ENCODE measurements at regions not wholly inside any gene's neighbourhood (a gene's known extent, or its start where the extent isn't known, plus 50 kb on each side); places are given as distances from the start of the nearest gene placed in this dataset.

DNA sequence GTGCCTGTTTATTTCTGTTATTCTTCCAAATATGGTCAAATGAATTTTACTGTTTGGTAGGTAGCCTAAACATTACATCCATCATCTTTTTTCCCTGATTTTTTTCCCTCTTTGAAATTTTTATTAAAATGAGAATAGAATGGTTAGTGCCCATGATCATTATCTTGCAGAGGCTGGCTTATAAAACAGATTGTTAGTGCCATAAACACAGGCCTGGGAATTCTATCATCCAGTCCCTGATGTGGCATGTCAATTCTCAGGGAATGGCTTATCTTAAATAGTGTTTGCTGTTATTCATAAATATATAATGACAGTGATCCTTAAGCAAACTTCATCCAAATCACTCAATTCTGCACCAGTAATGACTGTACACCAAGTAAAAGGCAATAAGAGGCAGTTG lies 207.3 kb downstream of the TUSC7 start:
- H3K27ac ChIP-seq (ENCODE audit: low read depth, low read length): no peak overlapping the region
- H3K27me3 ChIP-seq (ENCODE audit: control insufficient read depth in 5 of 5, insufficient read depth in 4 of 5, low read length in 5 of 5): no peaks in the 10 kb centered on the region
- H3K4me1 ChIP-seq (ENCODE audit: control insufficient read depth in 5 of 5, insufficient read depth in 5 of 5, low read length in 5 of 5): no peaks in the 10 kb centered on the region
- no peak overlapping the region for H3K4me3 ChIP-seq (ENCODE audit: low read depth in 1 of 5, low read length in 5 of 5)
- no peak overlapping the region for H3K9ac ChIP-seq (ENCODE audit: low read length in 5 of 5)
- no peaks in the 10 kb centered on the region for H3K36me3 ChIP-seq (ENCODE audit: control insufficient read depth in 5 of 5, insufficient read depth in 5 of 5, low read length in 5 of 5)
- H3K9me3 ChIP-seq (ENCODE audit: control insufficient read depth in 5 of 5, low read length in 5 of 5): no peaks in the 10 kb centered on the region

DNA sequence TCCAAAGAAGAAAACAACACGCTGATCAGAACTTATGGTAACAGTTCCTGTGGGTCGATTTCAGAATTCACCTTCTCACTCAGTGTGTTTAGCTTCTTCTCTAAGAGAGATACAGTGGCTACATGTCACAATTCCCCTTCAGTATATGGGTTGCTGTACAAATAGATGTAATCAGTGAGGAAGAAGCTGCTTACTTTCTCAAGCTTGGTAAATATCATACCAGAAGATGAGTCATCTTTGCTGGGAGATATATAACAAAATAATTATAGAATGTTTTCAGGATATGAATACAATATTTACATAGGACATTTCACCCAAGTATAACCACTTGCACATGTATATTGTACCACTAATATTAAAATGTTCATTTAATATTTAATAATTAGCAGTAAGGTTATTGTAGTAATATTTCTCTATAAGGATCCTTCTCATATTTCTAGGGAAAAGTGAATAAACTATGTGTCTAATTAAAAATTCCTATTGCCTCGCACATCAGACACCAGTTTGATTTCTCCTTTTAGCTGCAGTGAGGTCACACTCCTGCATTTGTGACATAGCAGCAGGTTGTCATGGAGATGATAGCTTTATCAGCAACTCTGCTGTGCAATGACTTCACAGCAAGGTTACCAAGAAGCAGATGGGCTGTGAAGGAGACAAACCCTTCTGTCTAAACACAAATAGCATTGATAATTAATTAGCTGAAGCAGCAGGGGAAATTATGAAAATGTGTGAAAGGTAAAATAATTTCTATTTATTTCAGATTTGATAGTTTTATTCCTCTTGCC lies 211.4 kb downstream of the TUSC7 start:
- H3K9me3 ChIP-seq (ENCODE audit: control insufficient read depth in 5 of 5, low read length in 5 of 5): peaks cover 0 to 3% (median 0%) of the 10 kb centered on the region in 5 donors
- no peak overlapping the region for H3K4me3 ChIP-seq (ENCODE audit: low read depth in 1 of 5, low read length in 5 of 5)
- no peak overlapping the region for H3K27ac ChIP-seq (ENCODE audit: low read depth, low read length)
- no peaks in the 10 kb centered on the region for H3K4me1 ChIP-seq (ENCODE audit: control insufficient read depth in 5 of 5, insufficient read depth in 5 of 5, low read length in 5 of 5)
- no peak overlapping the region for H3K9ac ChIP-seq (ENCODE audit: low read length in 5 of 5)
- no peaks in the 10 kb centered on the region for H3K36me3 ChIP-seq (ENCODE audit: control insufficient read depth in 5 of 5, insufficient read depth in 5 of 5, low read length in 5 of 5)
- no peaks in the 10 kb centered on the region for H3K27me3 ChIP-seq (ENCODE audit: control insufficient read depth in 5 of 5, insufficient read depth in 4 of 5, low read length in 5 of 5)

DNA sequence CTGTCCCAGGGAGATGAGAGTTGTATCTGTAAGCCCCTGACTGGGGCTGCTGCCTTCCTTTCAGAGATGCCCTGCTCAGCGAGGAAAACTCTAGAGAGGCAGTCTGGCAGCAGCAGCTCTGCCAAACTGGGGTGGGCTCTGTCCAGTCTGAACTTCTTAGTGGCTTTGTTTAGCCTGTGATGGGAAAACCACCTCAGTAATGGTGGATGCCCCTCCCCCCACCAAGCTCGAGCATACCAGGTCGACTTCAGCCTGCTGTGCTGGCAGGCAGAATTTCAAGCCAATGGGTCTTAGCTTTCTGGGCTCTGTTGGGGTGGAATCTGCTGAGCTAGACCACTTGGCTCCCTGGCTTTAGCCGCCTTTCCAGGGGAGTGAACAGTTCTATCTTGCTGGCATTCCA lies 218.3 kb downstream of the TUSC7 start:
- H3K9me3 ChIP-seq (ENCODE audit: control insufficient read depth in 5 of 5, low read length in 5 of 5): peaks cover 0 to 3% (median 0%) of the 10 kb centered on the region in 5 donors
- H3K27me3 ChIP-seq (ENCODE audit: control insufficient read depth in 5 of 5, insufficient read depth in 4 of 5, low read length in 5 of 5): no peaks in the 10 kb centered on the region
- no peak overlapping the region for H3K27ac ChIP-seq (ENCODE audit: low read depth, low read length)
- no peak overlapping the region for H3K4me3 ChIP-seq (ENCODE audit: low read depth in 1 of 5, low read length in 5 of 5)
- no peak overlapping the region for H3K9ac ChIP-seq (ENCODE audit: low read length in 5 of 5)
- H3K36me3 ChIP-seq (ENCODE audit: control insufficient read depth in 5 of 5, insufficient read depth in 5 of 5, low read length in 5 of 5): no peaks in the 10 kb centered on the region
- H3K4me1 ChIP-seq (ENCODE audit: control insufficient read depth in 5 of 5, insufficient read depth in 5 of 5, low read length in 5 of 5): no peaks in the 10 kb centered on the region

DNA sequence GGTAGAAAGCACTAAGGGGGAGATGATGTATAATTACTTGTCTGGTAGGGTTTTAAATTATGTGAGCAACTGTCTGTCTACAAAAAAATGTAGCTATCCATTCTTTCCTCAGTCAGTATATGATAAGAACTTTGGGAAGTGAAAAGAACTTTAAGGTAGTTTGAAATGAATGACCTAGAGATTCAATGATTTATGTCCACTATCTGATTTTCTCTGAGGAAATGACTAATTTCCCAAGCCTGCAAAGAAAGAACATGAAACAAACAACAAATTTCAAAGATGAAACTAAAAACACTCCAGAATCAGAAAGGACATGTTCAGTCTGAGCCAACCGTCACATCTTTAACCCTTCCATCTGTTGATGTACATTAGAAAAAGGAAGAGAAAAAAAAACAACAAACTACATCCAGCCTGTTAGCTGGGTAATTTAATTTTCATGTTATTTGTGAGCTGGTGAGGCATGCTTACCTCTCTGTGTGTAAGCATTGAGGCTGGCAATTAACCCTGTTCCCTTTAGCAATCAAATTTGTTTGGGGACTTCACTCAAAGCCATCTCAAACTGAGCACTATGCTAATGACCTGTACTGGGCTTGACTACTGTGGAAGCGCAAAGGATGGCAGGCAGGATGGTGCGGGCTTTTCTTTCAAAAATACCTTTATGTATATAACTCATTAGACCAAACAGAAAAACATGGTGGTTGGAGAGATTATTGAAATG lies 220.1 kb downstream of the TUSC7 start:
- Histone ChIP-seq H3K4me1 (ENCODE audit: control insufficient read depth in 5 of 5, insufficient read depth in 5 of 5, low read length in 5 of 5) (no peaks in the 10 kb centered on the region), H3K9ac (ENCODE audit: low read length in 5 of 5) (no peak overlapping the region), H3K27me3 (ENCODE audit: control insufficient read depth in 5 of 5, insufficient read depth in 4 of 5, low read length in 5 of 5) (no peaks in the 10 kb centered on the region), H3K27ac (ENCODE audit: low read depth, low read length) (no peak overlapping the region), H3K9me3 (ENCODE audit: control insufficient read depth in 5 of 5, low read length in 5 of 5) (peaks cover 0 to 3% (median 0%) of the 10 kb centered on the region in 5 donors), H3K36me3 (ENCODE audit: control insufficient read depth in 5 of 5, insufficient read depth in 5 of 5, low read length in 5 of 5) (no peaks in the 10 kb centered on the region), H3K4me3 (ENCODE audit: low read depth in 1 of 5, low read length in 5 of 5) (no peak overlapping the region)

DNA sequence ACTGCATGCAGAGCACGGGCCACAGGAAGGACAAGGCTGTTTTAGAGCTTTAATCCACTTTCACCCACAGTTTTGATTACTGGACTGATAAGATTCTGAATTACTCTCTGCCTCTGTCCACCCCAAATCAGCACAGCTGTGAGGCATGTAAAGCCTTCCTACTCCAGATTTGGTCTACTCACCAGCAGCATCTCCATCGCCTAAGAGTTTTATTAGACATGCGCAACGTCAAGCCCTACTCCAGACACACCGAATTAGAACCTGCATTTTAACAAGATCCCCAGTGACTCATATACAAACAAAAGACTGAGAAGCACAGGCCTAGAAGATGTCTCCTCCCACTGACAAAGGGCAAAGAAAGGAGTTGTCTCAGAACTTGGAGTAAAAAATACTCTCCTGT lies 221.2 kb downstream of the TUSC7 start:
- Histone ChIP-seq H3K36me3 (ENCODE audit: control insufficient read depth in 5 of 5, insufficient read depth in 5 of 5, low read length in 5 of 5) (no peaks in the 10 kb centered on the region), H3K4me3 (ENCODE audit: low read depth in 1 of 5, low read length in 5 of 5) (no peak overlapping the region), H3K27ac (ENCODE audit: low read depth, low read length) (no peak overlapping the region), H3K9ac (ENCODE audit: low read length in 5 of 5) (no peak overlapping the region), H3K27me3 (ENCODE audit: control insufficient read depth in 5 of 5, insufficient read depth in 4 of 5, low read length in 5 of 5) (no peaks in the 10 kb centered on the region), H3K9me3 (ENCODE audit: control insufficient read depth in 5 of 5, low read length in 5 of 5) (no peaks in the 10 kb centered on the region), H3K4me1 (ENCODE audit: control insufficient read depth in 5 of 5, insufficient read depth in 5 of 5, low read length in 5 of 5) (no peaks in the 10 kb centered on the region)

DNA sequence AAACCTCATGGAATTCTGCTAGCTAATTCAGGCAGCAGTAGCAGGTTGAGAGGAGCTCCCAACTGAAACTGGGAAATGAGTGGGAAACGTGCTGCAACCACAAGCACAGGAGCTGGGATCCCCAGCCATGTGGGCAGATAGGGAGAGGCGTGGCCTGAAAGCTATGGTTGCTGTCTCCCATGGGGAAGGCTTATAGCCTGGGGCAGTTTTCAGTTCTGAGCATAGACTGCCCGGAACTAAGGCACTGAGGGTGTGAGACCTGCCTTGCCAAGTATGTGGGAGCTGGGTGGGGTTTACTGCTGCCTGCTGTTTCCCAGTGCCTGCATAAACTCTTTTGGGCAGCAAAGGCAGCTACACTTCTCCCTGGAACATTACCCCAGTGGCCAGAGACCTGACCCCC lies 229.5 kb downstream of the TUSC7 start:
- Histone ChIP-seq H3K4me3 (ENCODE audit: low read depth in 1 of 5, low read length in 5 of 5) (no peak overlapping the region), H3K27me3 (ENCODE audit: control insufficient read depth in 5 of 5, insufficient read depth in 4 of 5, low read length in 5 of 5) (no peaks in the 10 kb centered on the region), H3K9ac (ENCODE audit: low read length in 5 of 5) (no peak overlapping the region), H3K27ac (ENCODE audit: low read depth, low read length) (no peak overlapping the region), H3K9me3 (ENCODE audit: control insufficient read depth in 5 of 5, low read length in 5 of 5) (peaks cover 0 to 13% (median 5%) of the 10 kb centered on the region in 5 donors), H3K4me1 (ENCODE audit: control insufficient read depth in 5 of 5, insufficient read depth in 5 of 5, low read length in 5 of 5) (no peaks in the 10 kb centered on the region), H3K36me3 (ENCODE audit: control insufficient read depth in 5 of 5, insufficient read depth in 5 of 5, low read length in 5 of 5) (no peaks in the 10 kb centered on the region)

DNA sequence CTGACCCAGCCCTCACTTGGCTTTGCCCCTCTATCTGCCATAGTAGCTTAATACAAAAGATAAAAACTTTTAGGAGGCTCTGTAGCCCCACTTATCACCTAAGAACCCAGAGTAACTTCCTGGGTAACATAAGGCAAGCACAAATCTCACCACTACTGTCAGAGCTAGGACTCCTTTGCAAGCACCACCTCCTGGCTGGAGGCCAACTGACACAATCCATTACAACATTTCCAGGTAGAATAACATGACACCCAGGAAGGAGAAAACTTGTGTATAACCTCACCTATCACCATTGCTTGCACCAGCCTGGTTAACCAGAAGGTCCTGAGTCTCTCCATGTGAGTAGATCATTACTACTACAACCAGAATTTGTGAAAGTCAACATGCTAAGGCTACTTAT lies 230.0 kb downstream of the TUSC7 start:
- Histone ChIP-seq H3K27ac (ENCODE audit: low read depth, low read length) (no peak overlapping the region), H3K4me1 (ENCODE audit: control insufficient read depth in 5 of 5, insufficient read depth in 5 of 5, low read length in 5 of 5) (no peaks in the 10 kb centered on the region), H3K36me3 (ENCODE audit: control insufficient read depth in 5 of 5, insufficient read depth in 5 of 5, low read length in 5 of 5) (no peaks in the 10 kb centered on the region), H3K4me3 (ENCODE audit: low read depth in 1 of 5, low read length in 5 of 5) (no peak overlapping the region), H3K9ac (ENCODE audit: low read length in 5 of 5) (no peak overlapping the region), H3K9me3 (ENCODE audit: control insufficient read depth in 5 of 5, low read length in 5 of 5) (peaks cover 0 to 13% (median 5%) of the 10 kb centered on the region in 5 donors), H3K27me3 (ENCODE audit: control insufficient read depth in 5 of 5, insufficient read depth in 4 of 5, low read length in 5 of 5) (no peaks in the 10 kb centered on the region)

DNA sequence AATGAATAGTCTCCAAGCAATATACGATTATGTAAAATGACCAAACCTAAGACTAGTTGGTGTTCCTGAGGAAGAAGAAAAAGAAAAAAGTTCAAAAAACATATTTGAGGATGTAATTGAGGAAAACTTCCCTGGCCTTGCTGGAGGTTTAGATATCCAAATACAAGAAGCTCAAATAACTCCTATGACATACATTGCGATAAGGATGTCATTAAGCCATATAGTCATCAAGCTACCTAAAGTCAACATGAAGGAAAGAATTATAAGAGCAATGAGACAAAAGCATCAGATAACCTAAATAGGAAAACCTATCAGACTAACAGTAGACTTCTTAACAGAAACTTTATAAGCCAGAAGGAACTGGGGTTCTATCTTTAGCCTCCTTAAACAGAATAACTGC lies 231.1 kb downstream of the TUSC7 start:
- H3K9me3 ChIP-seq (ENCODE audit: control insufficient read depth in 5 of 5, low read length in 5 of 5): peaks cover 0 to 13% (median 5%) of the 10 kb centered on the region in 5 donors
- H3K36me3 ChIP-seq (ENCODE audit: control insufficient read depth in 5 of 5, insufficient read depth in 5 of 5, low read length in 5 of 5): no peaks in the 10 kb centered on the region
- no peaks in the 10 kb centered on the region for H3K4me1 ChIP-seq (ENCODE audit: control insufficient read depth in 5 of 5, insufficient read depth in 5 of 5, low read length in 5 of 5)
- no peak overlapping the region for H3K9ac ChIP-seq (ENCODE audit: low read length in 5 of 5)
- H3K27ac ChIP-seq (ENCODE audit: low read depth, low read length): no peak overlapping the region
- H3K4me3 ChIP-seq (ENCODE audit: low read depth in 1 of 5, low read length in 5 of 5): no peak overlapping the region
- no peaks in the 10 kb centered on the region for H3K27me3 ChIP-seq (ENCODE audit: control insufficient read depth in 5 of 5, insufficient read depth in 4 of 5, low read length in 5 of 5)

DNA sequence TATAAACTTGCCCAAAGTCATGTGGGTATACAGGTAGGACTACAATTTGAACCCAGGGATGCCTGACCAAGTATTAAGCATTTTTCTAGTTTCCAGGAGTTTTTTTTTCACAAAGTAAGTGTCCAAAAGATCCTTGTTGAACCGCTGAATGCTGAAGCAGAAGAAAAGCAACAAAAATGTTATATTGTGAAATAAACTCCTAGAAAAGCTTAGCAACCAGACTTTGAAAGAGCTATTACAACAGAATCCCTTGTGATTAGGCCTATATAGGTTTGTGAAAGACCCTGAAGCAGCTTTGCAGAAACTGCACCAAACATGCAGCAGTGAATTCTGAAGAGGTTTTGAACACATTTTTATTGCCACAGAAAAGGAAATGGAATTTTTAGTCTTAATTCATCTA lies 236.8 kb downstream of the TUSC7 start:
- Histone ChIP-seq H3K27me3 (ENCODE audit: control insufficient read depth in 5 of 5, insufficient read depth in 4 of 5, low read length in 5 of 5) (no peaks in the 10 kb centered on the region), H3K9ac (ENCODE audit: low read length in 5 of 5) (no peak overlapping the region), H3K9me3 (ENCODE audit: control insufficient read depth in 5 of 5, low read length in 5 of 5) (no peaks in the 10 kb centered on the region), H3K4me3 (ENCODE audit: low read depth in 1 of 5, low read length in 5 of 5) (no peak overlapping the region), H3K36me3 (ENCODE audit: control insufficient read depth in 5 of 5, insufficient read depth in 5 of 5, low read length in 5 of 5) (no peaks in the 10 kb centered on the region), H3K4me1 (ENCODE audit: control insufficient read depth in 5 of 5, insufficient read depth in 5 of 5, low read length in 5 of 5) (peaks cover 0 to 12% (median 0%) of the 10 kb centered on the region in 5 donors), H3K27ac (ENCODE audit: low read depth, low read length) (no peak overlapping the region)

DNA sequence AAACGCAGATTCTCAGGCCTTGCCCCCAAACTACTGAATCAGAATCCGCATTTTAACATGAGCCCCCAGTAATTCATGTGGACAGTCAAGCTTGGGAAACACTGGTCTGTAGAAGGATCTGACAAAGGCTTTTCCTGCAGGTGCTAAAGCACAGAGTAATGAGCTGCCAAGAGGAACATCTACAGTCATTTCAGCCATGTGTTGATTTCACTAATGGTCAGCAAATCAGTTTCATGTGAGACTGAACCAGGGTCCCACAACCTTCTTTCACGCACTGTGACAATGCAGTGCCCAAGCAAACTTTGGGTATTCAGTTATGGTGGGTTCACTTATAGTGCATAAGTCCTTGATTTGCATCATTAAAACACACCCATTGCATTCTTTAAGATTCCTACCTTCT lies 237.6 kb downstream of the TUSC7 start:
- H3K9ac ChIP-seq (ENCODE audit: low read length in 5 of 5): no peak overlapping the region
- peaks cover 0 to 14% (median 0%) of the 10 kb centered on the region in 5 donors for H3K4me1 ChIP-seq (ENCODE audit: control insufficient read depth in 5 of 5, insufficient read depth in 5 of 5, low read length in 5 of 5)
- no peaks in the 10 kb centered on the region for H3K36me3 ChIP-seq (ENCODE audit: control insufficient read depth in 5 of 5, insufficient read depth in 5 of 5, low read length in 5 of 5)
- no peaks in the 10 kb centered on the region for H3K9me3 ChIP-seq (ENCODE audit: control insufficient read depth in 5 of 5, low read length in 5 of 5)
- no peak overlapping the region for H3K4me3 ChIP-seq (ENCODE audit: low read depth in 1 of 5, low read length in 5 of 5)
- no peaks in the 10 kb centered on the region for H3K27me3 ChIP-seq (ENCODE audit: control insufficient read depth in 5 of 5, insufficient read depth in 4 of 5, low read length in 5 of 5)
- no peak overlapping the region for H3K27ac ChIP-seq (ENCODE audit: low read depth, low read length)

All from subcutaneous abdominal adipose tissue (tissue), 5 donors.